DND-41 (cell line): ENCODE measurements at regions not wholly inside any gene's neighbourhood (a gene's known extent, or its start where the extent isn't known, plus 50 kb on each side); places are given as distances from the start of the nearest gene placed in this dataset.

Experiments
- ATAC-seq: fragments of 200-7000 bp; cut with Tn5 transposase; 3 replicates; pipeline ENCODE4 v1.9.1; 2021; ENCODE audit warnings: low read depth; ENCODE audit not compliant: insufficient read depth
- DNase-seq: peaks from one replicate; pipeline ENCODE4 v3.0.0-alpha.2; 2020
- H2AFZ ChIP-seq: 2 replicates; pipeline ENCODE4 v1.6.0; 2012; ENCODE audit warnings: low read depth, low read length
- H3K27ac ChIP-seq: 2 replicates; pipeline ENCODE4 v1.5.1; 2012; ENCODE audit warnings: low read length, inconsistent platforms
- H3K27me3 ChIP-seq: fragments of 200-600 bp; sonication (generic); 2 replicates; pipeline ENCODE4 v1.6.0; 2012; ENCODE audit warnings: low read length, mild to moderate bottlenecking, inconsistent platforms; ENCODE audit not compliant: insufficient read depth, poor library complexity
- H3K36me3 ChIP-seq: 2 replicates; pipeline ENCODE4 v1.5.1; 2012; ENCODE audit warnings: low read length, inconsistent platforms; ENCODE audit not compliant: insufficient read depth
- H3K4me1 ChIP-seq: 2 replicates; pipeline ENCODE4 v1.5.1; 2012; ENCODE audit warnings: mild to moderate bottlenecking, low read length; ENCODE audit not compliant: insufficient read depth
- H3K4me2 ChIP-seq: 2 replicates; pipeline ENCODE4 v1.6.0; 2012; ENCODE audit warnings: mild to moderate bottlenecking, moderate library complexity, low read length, inconsistent platforms; ENCODE audit not compliant: insufficient read depth
- H3K4me3 ChIP-seq, 2 experiments: fragments of 200-600 bp in 1 of 2; shearing (Covaris generic) in 1 of 2; 2 replicates each; pipeline ENCODE4 v1.5.1; 2012 to 2016; ENCODE audit warnings: inconsistent platforms in 2 of 2, low read length in 2 of 2, mild to moderate bottlenecking in 2 of 2, low read depth in 1 of 2, moderate library complexity in 1 of 2
- H3K79me2 ChIP-seq: 2 replicates; pipeline ENCODE4 v1.6.0; 2012; ENCODE audit warnings: low read length, inconsistent platforms; ENCODE audit not compliant: insufficient read depth
- H3K9ac ChIP-seq: 2 replicates; pipeline ENCODE4 v1.6.0; 2012; ENCODE audit warnings: low read depth, mild to moderate bottlenecking, inconsistent platforms, low read length, moderate library complexity
- H3K9me3 ChIP-seq: 2 replicates; pipeline ENCODE4 v1.5.1; 2012; ENCODE audit warnings: low read length, moderate library complexity, mild to moderate bottlenecking, inconsistent platforms; ENCODE audit not compliant: insufficient read depth, severe bottlenecking
- H4K20me1 ChIP-seq: 2 replicates; pipeline ENCODE4 v1.6.0; 2012; ENCODE audit warnings: low read length; ENCODE audit not compliant: insufficient read depth
- EZH2 ChIP-seq: IDR thresholded peaks from 3 replicates; pipeline ENCODE4 v1.6.1; 2012; ENCODE audit warnings: borderline replicate concordance, low read depth, mild to moderate bottlenecking, moderate library complexity, low read length, inconsistent platforms; ENCODE audit not compliant: severe bottlenecking
- TF ChIP-seq, protein P1 (sequence below): IDR thresholded peaks from 2 replicates; pipeline ENCODE4 v1.5.1; 2012; ENCODE audit warnings: borderline replicate concordance, low read length, moderate library complexity, mild to moderate bottlenecking; ENCODE audit not compliant: poor library complexity, severe bottlenecking; ENCODE audit errors: extremely low read depth

DNA sequence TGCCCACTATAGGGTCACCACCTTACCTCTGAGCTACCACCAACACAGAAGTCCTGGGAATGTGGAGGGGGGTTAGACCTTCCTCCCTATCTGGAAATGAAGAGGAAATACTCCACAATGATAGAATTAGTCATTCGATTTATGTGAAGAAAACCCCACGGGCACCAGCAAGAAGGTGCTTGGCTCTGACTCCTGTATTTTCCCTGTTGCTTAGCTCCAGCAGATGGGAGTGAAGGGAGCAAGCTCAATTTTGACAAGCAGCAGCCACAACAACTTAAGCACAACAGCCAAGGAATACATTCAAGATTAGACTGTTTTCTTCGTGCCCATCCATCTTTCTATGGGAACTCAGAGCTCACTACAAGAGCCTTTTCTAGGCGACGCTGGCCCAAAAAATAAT is 191.7 kb downstream of the SPTSSA start:
- ATAC-seq (no peak), DNase-seq (no peak)
- no peaks in the 10 kb centered on the region for H3K79me2 ChIP-seq
- no peak overlapping the region for H3K27ac ChIP-seq
- no peaks in the 10 kb centered on the region for H3K9me3 ChIP-seq
- no peak overlapping the region for H3K9ac ChIP-seq
- no peak overlapping the region for H3K4me2 ChIP-seq
- peaks cover 6% of the 10 kb centered on the region for H3K27me3 ChIP-seq
- TF ChIP-seq EZH2 = no peak
- TF ChIP-seq, protein P1, sequence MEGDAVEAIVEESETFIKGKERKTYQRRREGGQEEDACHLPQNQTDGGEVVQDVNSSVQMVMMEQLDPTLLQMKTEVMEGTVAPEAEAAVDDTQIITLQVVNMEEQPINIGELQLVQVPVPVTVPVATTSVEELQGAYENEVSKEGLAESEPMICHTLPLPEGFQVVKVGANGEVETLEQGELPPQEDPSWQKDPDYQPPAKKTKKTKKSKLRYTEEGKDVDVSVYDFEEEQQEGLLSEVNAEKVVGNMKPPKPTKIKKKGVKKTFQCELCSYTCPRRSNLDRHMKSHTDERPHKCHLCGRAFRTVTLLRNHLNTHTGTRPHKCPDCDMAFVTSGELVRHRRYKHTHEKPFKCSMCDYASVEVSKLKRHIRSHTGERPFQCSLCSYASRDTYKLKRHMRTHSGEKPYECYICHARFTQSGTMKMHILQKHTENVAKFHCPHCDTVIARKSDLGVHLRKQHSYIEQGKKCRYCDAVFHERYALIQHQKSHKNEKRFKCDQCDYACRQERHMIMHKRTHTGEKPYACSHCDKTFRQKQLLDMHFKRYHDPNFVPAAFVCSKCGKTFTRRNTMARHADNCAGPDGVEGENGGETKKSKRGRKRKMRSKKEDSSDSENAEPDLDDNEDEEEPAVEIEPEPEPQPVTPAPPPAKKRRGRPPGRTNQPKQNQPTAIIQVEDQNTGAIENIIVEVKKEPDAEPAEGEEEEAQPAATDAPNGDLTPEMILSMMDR = no peak
- no peaks in the 10 kb centered on the region for H3K36me3 ChIP-seq
- H2AFZ ChIP-seq = no peak overlapping the region
- no peak overlapping the region for H3K4me3 ChIP-seq
- H3K4me1 ChIP-seq = no peaks in the 10 kb centered on the region
- no peaks in the 10 kb centered on the region for H4K20me1 ChIP-seq

GRCh38 chr14:34266344-34266743 is 195.7 kb downstream of the SPTSSA start:
- TF ChIP-seq EZH2 = no peak
- TF ChIP-seq, protein P1 = no peak

DNA sequence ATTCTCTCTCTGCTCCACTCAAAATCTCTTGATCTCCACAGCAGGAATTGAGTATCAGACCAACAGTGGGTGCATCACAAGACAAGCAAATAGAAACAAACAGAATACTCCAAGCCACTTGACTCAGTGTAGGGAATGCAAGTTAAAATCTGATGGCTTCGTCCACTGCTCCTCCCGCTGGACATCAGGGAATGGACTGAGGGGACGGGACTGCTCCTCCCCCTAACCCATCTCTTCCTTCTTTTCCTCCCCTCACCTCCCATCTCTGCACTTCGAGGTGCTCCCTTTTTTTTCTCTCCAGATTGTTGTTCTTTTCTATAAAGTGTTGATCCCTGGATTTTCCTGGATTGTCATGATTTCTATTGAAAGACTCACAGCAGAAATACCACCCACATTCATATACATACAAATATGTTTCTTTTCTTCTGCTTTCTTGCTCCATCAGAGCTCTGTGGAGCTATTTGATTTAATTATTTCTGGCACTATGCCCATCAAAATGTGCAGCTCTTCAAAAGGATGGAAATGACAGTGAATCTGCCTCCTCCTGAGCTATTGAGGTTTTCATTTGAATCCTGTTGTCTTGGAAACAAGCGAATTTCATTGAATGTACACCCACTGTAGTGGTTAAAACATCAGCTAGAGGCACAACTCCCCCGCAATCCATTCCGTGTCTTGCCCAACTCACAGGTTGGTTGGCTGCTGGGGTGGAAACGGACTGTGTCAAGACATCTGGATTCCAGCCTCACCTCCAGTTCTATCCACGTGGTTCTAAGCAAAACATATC is 199.7 kb downstream of the SPTSSA start:
- Histone ChIP-seq H3K9ac (no peak overlapping the region), H3K79me2 (no peaks in the 10 kb centered on the region), H4K20me1 (no peaks in the 10 kb centered on the region), H3K27me3 (peaks cover 6% of the 10 kb centered on the region), H3K36me3 (no peaks in the 10 kb centered on the region), H3K27ac (no peak overlapping the region), H3K4me3 (no peak overlapping the region), H3K9me3 (no peaks in the 10 kb centered on the region), H2AFZ (no peak overlapping the region), H3K4me1 (no peaks in the 10 kb centered on the region), H3K4me2 (no peak overlapping the region)
- ATAC-seq = no peak
- TF ChIP-seq, protein P1 = no peak
- TF ChIP-seq EZH2 = no peak
- DNase-seq = no peak

More at GRCh38 chr14:34266344-34266743, 195.7 kb downstream of the SPTSSA start:
- ATAC-seq = no peak
- DNase-seq = no peak
- H3K79me2 ChIP-seq = no peaks in the 10 kb centered on the region
- no peak overlapping the region for H3K4me2 ChIP-seq
- H3K9ac ChIP-seq = no peak overlapping the region
- no peaks in the 10 kb centered on the region for H3K9me3 ChIP-seq
- no peaks in the 10 kb centered on the region for H3K4me1 ChIP-seq
- peaks cover 6% of the 10 kb centered on the region for H3K27me3 ChIP-seq
- no peak overlapping the region for H3K27ac ChIP-seq
- no peak overlapping the region for H2AFZ ChIP-seq
- H4K20me1 ChIP-seq = no peaks in the 10 kb centered on the region
- no peak overlapping the region for H3K4me3 ChIP-seq
- no peaks in the 10 kb centered on the region for H3K36me3 ChIP-seq

GRCh38 chr14:34259996-34260395 is 202.0 kb downstream of the SPTSSA start:
- Histone ChIP-seq H3K9ac (no peak overlapping the region), H3K4me2 (no peak overlapping the region), H3K9me3 (no peaks in the 10 kb centered on the region), H3K79me2 (no peaks in the 10 kb centered on the region), H3K27ac (no peak overlapping the region), H3K36me3 (no peaks in the 10 kb centered on the region), H4K20me1 (no peaks in the 10 kb centered on the region), H3K4me1 (no peaks in the 10 kb centered on the region), H3K27me3 (peaks cover 4% of the 10 kb centered on the region), H3K4me3 (no peak overlapping the region), H2AFZ (no peak overlapping the region)
- TF ChIP-seq EZH2 = no peak
- TF ChIP-seq, protein P1 = no peak
- DNase-seq = no peak
- no peak for ATAC-seq
